ENCODE measurements at regions not wholly inside any gene's neighbourhood (a gene's known extent, or its start where the extent isn't known, plus 50 kb on each side); places are given as distances from the start of the nearest gene placed in this dataset.
"Not testable (repeated sequence)": the region's sequence is repeated elsewhere in the genome, so short reads cannot be mapped to it uniquely, and the experiment has no call there.

- DNase-seq, result no peak
These were observed 291.5 kb upstream of the GALNTL6 start for GRCh38 chr4:171521726-171522125.

- no peak for DNase-seq
These were observed 293.7 kb upstream of the GALNTL6 start for GRCh38 chr4:171519457-171519856.

DNA sequence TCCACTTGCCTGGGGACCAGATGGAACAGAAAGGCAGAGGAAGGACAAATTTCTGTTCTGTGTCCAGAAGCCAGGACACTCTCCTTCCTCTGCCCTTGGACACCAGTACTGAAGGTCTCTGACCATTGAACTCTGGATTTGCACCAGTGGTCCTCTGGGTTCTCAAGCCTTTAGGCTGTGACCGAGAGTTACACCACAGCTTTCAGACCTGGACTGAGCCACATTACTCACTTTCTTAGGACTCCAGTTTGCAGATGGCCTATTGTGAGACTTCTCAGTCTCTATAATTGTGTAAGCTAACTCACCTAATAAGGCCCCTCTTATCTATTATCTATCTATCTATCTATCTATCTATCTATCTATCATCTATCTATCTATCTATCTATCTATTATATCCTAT lies 295.3 kb upstream of the GALNTL6 start:
- DNase-seq, result no peak

DNA sequence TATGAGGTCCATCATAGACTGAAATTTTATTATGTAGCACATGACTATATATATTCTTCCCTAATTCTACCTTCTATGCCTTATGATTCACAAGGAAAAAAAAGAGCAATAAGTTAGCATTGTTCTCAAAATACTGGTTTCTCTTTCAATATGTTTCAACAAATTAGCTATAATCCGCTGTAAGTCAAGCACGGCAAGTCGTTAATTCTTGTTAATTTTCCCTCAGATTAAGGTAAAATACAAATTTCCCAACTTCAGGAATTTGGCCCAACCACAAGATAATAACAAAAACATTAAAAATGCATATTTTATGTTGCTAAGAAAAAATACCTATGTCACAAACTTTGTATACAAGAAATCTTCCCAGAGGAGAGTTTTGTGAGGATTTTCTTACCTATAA lies 296.5 kb upstream of the GALNTL6 start:
- DNase-seq, result no peak

- DNase-seq, result no peak
These were observed 328.5 kb upstream of the GALNTL6 start for GRCh38 chr4:171484681-171485080.

GRCh38 chr4:171478181-171478580 lies 335.0 kb upstream of the GALNTL6 start:
- DNase-seq, result no peak

GRCh38 chr4:171475111-171475510 lies 338.1 kb upstream of the GALNTL6 start:
- DNase-seq, result not testable (repeated sequence)

DNA sequence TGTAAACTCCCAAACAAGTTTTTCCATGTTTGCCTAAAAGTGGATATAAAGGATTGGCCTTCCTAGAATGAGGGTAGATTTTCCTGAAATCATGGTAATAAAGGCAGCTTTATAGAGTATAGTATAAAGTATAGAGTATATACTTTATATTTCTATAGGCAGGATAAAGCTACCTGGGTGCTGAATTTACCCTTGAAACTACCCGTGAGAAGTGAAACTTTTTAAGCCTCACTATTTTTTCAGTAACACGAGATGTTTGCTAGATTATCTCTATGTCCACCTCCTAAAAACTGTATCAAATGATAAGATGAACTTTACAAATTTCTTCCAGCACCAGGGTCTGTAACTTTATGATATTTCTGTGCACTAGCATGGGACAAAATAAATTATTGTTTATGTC lies 340.0 kb upstream of the GALNTL6 start:
- DNase-seq, result no peak

DNA sequence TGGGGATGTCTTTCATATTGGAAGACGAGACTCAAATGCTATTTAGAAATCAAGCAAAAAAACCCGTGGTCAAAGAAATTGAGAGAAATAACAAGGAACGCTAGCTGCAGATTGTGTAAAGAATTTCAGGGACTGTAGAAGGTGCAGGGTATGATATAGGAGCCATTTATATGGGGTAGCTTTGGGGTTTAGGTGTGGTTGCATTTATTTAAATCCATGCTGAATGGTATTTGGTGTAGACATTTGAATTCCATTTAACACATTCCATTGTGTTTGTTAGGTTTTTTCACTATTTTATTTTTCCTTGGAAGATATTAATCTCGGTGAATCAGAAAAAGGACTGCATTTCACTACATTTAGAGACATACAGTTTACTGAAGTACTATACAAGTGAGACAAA lies 341.0 kb upstream of the GALNTL6 start:
- no peak for DNase-seq

DNA sequence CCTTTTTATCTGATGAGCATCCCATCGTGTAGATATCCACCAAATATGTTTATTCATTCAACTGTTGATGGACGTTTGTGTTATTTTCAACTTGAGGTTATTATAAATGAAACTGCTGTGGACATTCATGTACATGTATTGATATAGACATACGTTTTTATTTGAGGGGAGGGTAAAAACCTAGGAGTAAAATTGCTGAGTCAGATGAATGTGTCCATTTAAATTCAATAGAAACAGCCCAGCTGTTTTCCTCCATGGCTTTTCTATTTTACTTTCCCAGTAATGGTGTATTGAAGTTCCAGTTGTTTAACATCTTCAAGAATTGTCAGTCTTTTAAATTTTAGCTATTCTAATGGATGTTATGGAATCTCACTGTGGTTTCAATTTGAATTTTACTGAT lies 348.7 kb upstream of the GALNTL6 start:
- no peak for DNase-seq

GRCh38 chr4:171461191-171461590 lies 352.0 kb upstream of the GALNTL6 start:
- no peak for DNase-seq

- DNase-seq, result no peak
These were observed 364.2 kb upstream of the GALNTL6 start for GRCh38 chr4:171448919-171449481.

DNA sequence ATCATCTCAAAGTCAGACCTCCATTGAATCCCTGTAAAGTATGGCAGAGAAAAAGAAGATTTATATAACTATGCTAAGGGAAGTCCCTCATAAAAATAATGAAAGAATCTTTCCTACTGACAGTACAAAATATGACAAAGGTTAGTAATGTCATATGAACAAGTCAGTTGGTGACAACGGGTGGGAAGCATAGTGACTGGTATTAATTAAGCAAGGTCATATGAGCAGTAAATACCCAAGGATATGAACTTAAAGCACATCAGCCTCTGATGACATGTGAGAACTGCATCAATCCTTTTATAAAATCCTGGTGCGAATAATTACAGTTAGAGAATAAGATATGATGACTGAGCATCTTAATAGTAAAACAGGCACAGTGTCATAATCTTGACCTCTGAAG lies 364.8 kb upstream of the GALNTL6 start:
- no peak for DNase-seq

- no peak for DNase-seq
These were observed 371.8 kb upstream of the GALNTL6 start for GRCh38 chr4:171441300-171441941.

GRCh38 chr4:171433674-171434073 lies 379.5 kb upstream of the GALNTL6 start:
- no peak for DNase-seq

GRCh38 chr4:171432536-171432935 lies 380.7 kb upstream of the GALNTL6 start:
- DNase-seq, result no peak

GRCh38 chr4:171430495-171430894 lies 382.7 kb upstream of the GALNTL6 start:
- DNase-seq, result no peak

GRCh38 chr4:171397175-171397574 lies 416.0 kb upstream of the GALNTL6 start:
- DNase-seq, result no peak

- DNase-seq, result no peak
These were observed 422.6 kb upstream of the GALNTL6 start for GRCh38 chr4:171390626-171391025.

DNA sequence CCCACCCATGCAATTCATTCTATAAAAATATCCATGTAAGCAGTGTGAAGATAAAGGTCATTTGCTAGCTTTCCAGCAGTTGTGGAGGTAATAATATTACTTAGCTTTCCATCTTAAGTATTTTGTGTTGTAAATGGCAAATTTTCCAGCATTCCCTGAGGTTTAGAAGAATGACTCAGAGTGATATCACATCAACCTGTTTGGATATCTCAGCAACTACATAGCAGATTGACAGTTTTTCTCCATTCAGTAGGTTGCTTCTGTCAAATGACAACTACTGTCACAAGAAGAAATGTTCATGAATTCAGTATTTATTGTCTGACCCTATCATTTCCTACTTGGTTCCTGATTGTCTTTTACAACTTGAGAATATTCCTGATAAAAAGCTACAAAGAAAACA lies 434.9 kb upstream of the GALNTL6 start:
- DNase-seq, result no peak

DNA sequence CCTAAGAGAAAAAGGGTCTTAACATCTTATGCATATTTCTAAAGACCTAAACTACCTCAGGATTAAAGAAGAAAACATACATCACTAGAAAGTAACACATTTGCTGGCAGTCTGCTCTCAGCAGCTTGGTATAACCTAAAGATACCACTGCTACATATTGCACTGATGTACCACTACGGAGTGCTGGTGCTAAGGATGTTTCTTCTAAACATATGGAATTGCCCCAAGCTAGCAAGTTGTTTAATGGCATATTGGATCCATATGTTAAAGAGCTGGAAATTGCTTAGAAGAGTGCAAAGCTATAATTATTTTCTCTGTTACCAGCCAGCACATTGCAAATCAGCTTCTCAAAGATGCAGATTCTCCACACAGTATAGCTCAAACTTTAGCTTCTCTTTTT lies 436.5 kb upstream of the GALNTL6 start:
- DNase-seq, result no peak

- no peak for DNase-seq
These were observed 459.7 kb upstream of the GALNTL6 start for GRCh38 chr4:171353535-171353934.

- DNase-seq, result no peak
These were observed 465.1 kb upstream of the GALNTL6 start for GRCh38 chr4:171348090-171348489.

DNA sequence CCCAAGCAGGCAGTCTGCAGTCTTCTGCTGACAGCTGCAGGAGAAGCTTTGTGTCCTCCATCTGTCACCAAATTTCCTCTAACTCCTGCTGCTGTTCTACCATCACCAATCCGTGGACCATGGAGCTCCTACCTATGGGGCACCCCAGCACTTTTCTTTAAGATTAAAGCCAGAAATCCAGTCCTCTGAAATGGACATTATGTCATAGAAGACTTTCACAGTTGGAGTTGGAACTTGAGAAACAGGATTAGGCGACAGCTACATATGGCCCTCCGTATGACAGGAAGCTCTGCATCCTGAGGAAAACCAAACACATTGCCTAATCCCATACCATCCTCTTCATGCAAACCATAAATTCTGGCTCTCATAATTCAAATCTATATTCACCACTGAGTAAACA lies 470.6 kb upstream of the GALNTL6 start:
- DNase-seq, result no peak

GRCh38 chr4:171340258-171340657 lies 472.9 kb upstream of the GALNTL6 start:
- DNase-seq, result no peak

Measured in DMS79 treated with DMSO at 0.1 percent for 48 hours (cell line).